ENCODE measurements at regions not wholly inside any gene's neighbourhood (a gene's known extent, or its start where the extent isn't known, plus 50 kb on each side); places are given as distances from the start of the nearest gene placed in this dataset.

DNA sequence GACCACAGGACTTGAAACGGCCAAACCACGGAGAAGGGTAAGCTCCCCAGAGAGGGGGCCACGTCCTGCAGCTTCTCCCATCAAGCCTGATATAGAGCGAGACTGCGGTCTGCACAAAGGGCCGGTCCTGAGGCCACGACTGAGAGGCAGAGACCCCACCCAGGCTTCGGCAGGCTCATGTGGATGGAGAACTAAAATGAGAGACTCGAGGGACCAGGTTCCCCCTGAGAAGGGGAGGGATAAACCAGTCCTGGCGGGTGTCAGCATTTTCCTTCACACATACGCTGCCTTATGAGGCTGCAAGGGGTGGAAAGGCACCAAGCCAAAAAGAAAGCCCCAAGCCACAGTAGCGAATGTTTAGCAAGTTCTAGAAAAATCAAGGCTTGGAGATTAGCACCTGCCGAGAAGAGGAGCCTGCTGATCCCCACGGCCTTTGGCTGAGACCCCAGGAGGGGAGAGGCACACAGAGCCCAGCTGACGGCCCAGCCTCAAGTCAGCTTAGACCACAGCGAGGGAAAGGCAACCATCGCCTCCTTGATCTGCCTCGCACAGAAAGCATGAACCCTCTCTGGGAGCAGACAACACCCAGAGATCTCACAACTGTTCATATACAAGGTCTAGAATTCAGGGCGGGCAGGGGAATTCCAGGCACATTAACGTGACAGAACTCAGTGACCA is 92.6 kb upstream of the RNF32 start:
- Histone ChIP-seq H3K27ac (ENCODE audit: low read length) (no peak overlapping the region), H3K4me1 (ENCODE audit: control insufficient read depth, insufficient read depth, low read length) (no peaks in the 10 kb centered on the region), H3K4me3 (ENCODE audit: low read length) (no peak overlapping the region), H3K9me3 (ENCODE audit: control insufficient read depth, low read length) (no peaks in the 10 kb centered on the region), H3K27me3 (ENCODE audit: control insufficient read depth, insufficient read depth) (no peaks in the 10 kb centered on the region)
- no peak for ATAC-seq
- 76% methylated on average over 20 of the region's 20 CpGs for WGBS
- no peak for DNase-seq
- intact Hi-C loops (cut with DNase I) = no loop called here

- no peak for ATAC-seq
- H3K4me3 ChIP-seq (ENCODE audit: low read length) = no peak overlapping the region
- 59% methylated on average over 9 of the region's 9 CpGs for WGBS
Observed at GRCh38 chr7:156545979-156546378, 94.6 kb upstream of the RNF32 start.

DNA sequence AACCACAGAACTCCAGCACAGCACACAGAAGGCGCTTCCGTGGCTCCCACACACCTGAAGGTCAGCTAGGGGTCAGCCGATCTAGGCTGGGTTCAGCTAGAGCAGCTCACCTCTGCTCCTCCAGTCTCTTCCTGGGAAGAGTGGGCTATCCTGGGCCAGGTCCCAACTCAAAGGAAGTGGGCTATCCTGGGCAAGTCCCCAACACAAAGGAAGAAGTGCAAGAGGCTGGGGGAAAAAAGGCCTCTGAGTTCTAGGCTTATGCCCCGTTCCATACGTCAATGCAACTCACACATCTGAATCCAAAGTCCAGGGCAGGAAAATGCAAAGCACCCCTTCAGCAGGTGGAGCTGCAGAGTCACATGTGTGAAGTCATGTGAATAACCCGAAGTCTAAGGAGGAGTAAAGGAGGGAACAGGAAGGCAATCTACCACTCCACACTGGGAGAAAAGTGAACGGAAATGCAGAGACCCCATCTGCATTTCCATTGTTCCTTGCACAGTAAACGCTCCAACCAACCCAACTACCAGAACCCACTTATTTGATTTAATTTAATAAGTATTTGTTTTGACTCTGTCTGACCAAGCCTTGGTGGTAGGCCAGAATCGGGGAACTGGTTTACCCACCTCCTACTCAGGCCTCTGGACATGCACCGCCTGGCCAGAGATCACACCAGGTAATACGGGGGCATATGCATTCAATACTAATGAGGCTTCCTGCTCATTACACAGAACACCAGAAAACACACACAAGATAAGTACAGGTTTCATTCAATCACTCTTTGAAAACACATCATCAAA is 95.5 kb upstream of the RNF32 start:
- 88% methylated on average over 11 of the region's 11 CpGs for WGBS
- intact Hi-C loops (cut with DNase I) = no loop called here
- ATAC-seq = no peak
- no peaks in the 10 kb centered on the region for H3K27me3 ChIP-seq (ENCODE audit: control insufficient read depth, insufficient read depth)
- H3K9me3 ChIP-seq (ENCODE audit: control insufficient read depth, low read length) = no peaks in the 10 kb centered on the region
- no peaks in the 10 kb centered on the region for H3K4me1 ChIP-seq (ENCODE audit: control insufficient read depth, insufficient read depth, low read length)
- no peak overlapping the region for H3K27ac ChIP-seq (ENCODE audit: low read length)
- H3K4me3 ChIP-seq (ENCODE audit: low read length) = no peak overlapping the region
- DNase-seq = no peak

More at GRCh38 chr7:156545979-156546378, 94.6 kb upstream of the RNF32 start:
- H3K27ac ChIP-seq (ENCODE audit: low read length) = no peak overlapping the region
- no peaks in the 10 kb centered on the region for H3K9me3 ChIP-seq (ENCODE audit: control insufficient read depth, low read length)
- intact Hi-C loops (cut with DNase I) = no loop called here
- no peak for DNase-seq
- H3K27me3 ChIP-seq (ENCODE audit: control insufficient read depth, insufficient read depth) = no peaks in the 10 kb centered on the region
- no peaks in the 10 kb centered on the region for H3K4me1 ChIP-seq (ENCODE audit: control insufficient read depth, insufficient read depth, low read length)

DNA sequence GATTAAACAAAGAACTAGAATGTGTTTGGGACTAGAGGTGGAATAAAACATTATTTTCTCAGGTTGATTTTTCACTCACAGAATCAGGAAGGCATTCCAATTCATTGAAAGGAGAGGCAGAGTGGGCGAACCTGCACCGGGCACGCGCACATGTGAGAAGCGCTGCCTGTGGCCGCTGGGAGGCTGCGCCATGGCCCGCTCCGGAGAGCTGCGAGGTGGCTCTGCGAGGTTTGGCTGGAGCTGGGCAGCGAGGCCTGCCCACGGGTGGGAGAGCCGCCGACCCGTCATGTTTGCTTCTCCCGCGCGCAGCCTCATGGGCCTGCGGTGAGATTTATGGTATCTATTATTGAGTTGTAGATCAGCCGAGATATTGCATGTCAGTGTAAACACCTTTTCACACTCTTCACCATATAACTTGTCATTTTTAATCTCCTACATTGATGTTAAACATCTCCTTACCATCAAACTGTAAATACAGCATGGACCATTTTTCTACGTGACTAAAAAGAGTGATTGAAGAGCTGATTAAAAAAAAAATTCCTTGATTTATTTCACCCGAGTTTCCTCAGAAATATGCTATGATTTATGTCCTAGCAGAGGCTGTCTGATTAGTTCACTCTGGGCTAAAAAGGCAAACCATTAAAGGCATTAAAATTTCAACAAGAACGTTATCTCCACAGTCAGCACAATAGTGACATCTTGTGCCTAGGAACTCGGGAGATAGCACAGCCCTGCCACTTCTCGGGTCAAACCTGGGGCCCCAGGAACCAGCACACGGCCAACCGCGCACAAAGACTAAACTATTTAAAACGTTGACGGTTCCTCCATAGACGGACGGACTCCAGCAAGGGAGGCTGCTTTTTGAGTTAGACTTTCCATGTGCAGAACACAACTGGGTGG is 96.6 kb upstream of the RNF32 start:
- WGBS = 76% methylated on average over 33 of the region's 33 CpGs
- intact Hi-C loops (cut with DNase I) = no loop called here
- ATAC-seq = no peak

GRCh38 chr7:156540619-156541165 is 99.9 kb upstream of the RNF32 start:
- H3K4me3 ChIP-seq (ENCODE audit: low read length) = no peak overlapping the region
- 81% methylated on average over 7 of the region's 7 CpGs for WGBS
- no peak overlapping the region for H3K27ac ChIP-seq (ENCODE audit: low read length)
- H3K27me3 ChIP-seq (ENCODE audit: control insufficient read depth, insufficient read depth) = no peaks in the 10 kb centered on the region
- DNase-seq (no peak), ATAC-seq (no peak)
- H3K9me3 ChIP-seq (ENCODE audit: control insufficient read depth, low read length) = no peaks in the 10 kb centered on the region
- H3K4me1 ChIP-seq (ENCODE audit: control insufficient read depth, insufficient read depth, low read length) = no peaks in the 10 kb centered on the region
- intact Hi-C loops (cut with DNase I) = no loop called here

More for the DNA sequence above, 96.6 kb upstream of the RNF32 start:
- H3K27ac ChIP-seq (ENCODE audit: low read length) = no peak overlapping the region
- no peaks in the 10 kb centered on the region for H3K4me1 ChIP-seq (ENCODE audit: control insufficient read depth, insufficient read depth, low read length)
- no peaks in the 10 kb centered on the region for H3K9me3 ChIP-seq (ENCODE audit: control insufficient read depth, low read length)
- no peak for DNase-seq
- H3K27me3 ChIP-seq (ENCODE audit: control insufficient read depth, insufficient read depth) = no peaks in the 10 kb centered on the region
- H3K4me3 ChIP-seq (ENCODE audit: low read length) = no peak overlapping the region

- H3K27me3 ChIP-seq (ENCODE audit: control insufficient read depth, insufficient read depth) = no peaks in the 10 kb centered on the region
- H3K4me3 ChIP-seq (ENCODE audit: low read length) = no peak overlapping the region
- no peak overlapping the region for H3K27ac ChIP-seq (ENCODE audit: low read length)
- intact Hi-C loops (cut with DNase I) = no loop called here
- 71% methylated on average over 12 of the region's 12 CpGs for WGBS
- no peaks in the 10 kb centered on the region for H3K4me1 ChIP-seq (ENCODE audit: control insufficient read depth, insufficient read depth, low read length)
- no peak for ATAC-seq
- no peaks in the 10 kb centered on the region for H3K9me3 ChIP-seq (ENCODE audit: control insufficient read depth, low read length)
- no peak for DNase-seq
Observed at GRCh38 chr7:156539999-156540398, 100.6 kb upstream of the RNF32 start.

DNA sequence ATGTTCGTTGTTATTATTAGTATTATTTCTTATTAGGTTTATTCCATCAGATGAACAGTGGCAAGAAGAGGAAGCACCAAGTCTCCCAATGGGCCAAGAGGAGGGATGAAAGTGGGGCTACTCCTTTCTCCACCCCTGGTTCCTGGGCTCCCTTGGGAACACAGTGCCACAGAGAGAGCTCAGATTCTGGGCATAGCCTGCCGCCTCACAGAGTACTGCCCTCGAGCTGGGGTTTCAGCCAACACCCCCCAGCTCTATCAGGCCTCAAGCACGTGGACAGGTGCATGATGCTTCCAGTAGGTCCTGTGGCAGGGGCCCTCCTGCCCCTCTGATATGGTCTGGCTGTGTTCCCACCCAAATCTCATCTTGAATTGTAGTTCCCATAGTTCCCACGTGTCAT is 103.6 kb upstream of the RNF32 start:
- intact Hi-C loops (cut with DNase I) = no loop called here
- no peaks in the 10 kb centered on the region for H3K9me3 ChIP-seq (ENCODE audit: control insufficient read depth, low read length)
- H3K27ac ChIP-seq (ENCODE audit: low read length) = no peak overlapping the region
- no peaks in the 10 kb centered on the region for H3K27me3 ChIP-seq (ENCODE audit: control insufficient read depth, insufficient read depth)
- ATAC-seq (no peak), DNase-seq (no peak)
- H3K4me1 ChIP-seq (ENCODE audit: control insufficient read depth, insufficient read depth, low read length) = no peaks in the 10 kb centered on the region
- H3K4me3 ChIP-seq (ENCODE audit: low read length) = no peak overlapping the region
- WGBS = 67% methylated on average over 5 of the region's 5 CpGs

- intact Hi-C loops (cut with DNase I) = no loop called here
- Histone ChIP-seq H3K27ac (ENCODE audit: low read length) (no peak overlapping the region), H3K27me3 (ENCODE audit: control insufficient read depth, insufficient read depth) (no peaks in the 10 kb centered on the region), H3K4me3 (ENCODE audit: low read length) (no peak overlapping the region), H3K4me1 (ENCODE audit: control insufficient read depth, insufficient read depth, low read length) (no peaks in the 10 kb centered on the region), H3K9me3 (ENCODE audit: control insufficient read depth, low read length) (no peaks in the 10 kb centered on the region)
- no peak for DNase-seq
- WGBS = 76% methylated on average over 9 of the region's 9 CpGs
- no peak for ATAC-seq
Observed at GRCh38 chr7:156534925-156535324, 105.6 kb upstream of the RNF32 start.

DNA sequence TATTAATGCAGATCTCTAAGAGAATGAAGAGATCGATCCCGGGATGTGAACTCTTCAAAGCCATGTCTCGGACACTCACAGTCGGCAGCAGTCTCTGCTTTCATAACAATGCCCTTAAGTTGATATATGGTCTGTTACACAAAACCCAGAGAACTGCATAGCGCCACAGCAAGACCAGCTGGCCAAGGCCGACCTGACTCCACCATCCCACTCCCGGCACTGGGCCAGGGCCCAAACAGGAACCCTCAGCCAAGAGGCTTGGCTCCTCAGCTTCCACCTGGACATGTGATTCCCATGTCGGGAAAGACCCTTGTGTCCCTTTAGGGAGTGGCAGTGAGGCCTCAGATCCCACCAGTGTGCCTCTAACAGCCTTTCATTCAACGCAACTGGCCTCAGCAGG is 106.6 kb upstream of the RNF32 start:
- Histone ChIP-seq H3K27ac (ENCODE audit: low read length) (no peak overlapping the region), H3K9me3 (ENCODE audit: control insufficient read depth, low read length) (no peaks in the 10 kb centered on the region), H3K4me3 (ENCODE audit: low read length) (no peak overlapping the region), H3K27me3 (ENCODE audit: control insufficient read depth, insufficient read depth) (no peaks in the 10 kb centered on the region), H3K4me1 (ENCODE audit: control insufficient read depth, insufficient read depth, low read length) (no peaks in the 10 kb centered on the region)
- ATAC-seq = no peak
- DNase-seq = no peak
- 88% methylated on average over 9 of the region's 9 CpGs for WGBS
- intact Hi-C loops (cut with DNase I) = no loop called here

GRCh38 chr7:156533420-156533819 is 107.2 kb upstream of the RNF32 start:
- DNase-seq (peak in 1 of 3 donors; percentile 41), ATAC-seq (no peak)
- Histone ChIP-seq H3K27ac (ENCODE audit: low read length) (no peak overlapping the region), H3K27me3 (ENCODE audit: control insufficient read depth, insufficient read depth) (no peaks in the 10 kb centered on the region), H3K4me1 (ENCODE audit: control insufficient read depth, insufficient read depth, low read length) (no peaks in the 10 kb centered on the region), H3K4me3 (ENCODE audit: low read length) (no peak overlapping the region), H3K9me3 (ENCODE audit: control insufficient read depth, low read length) (no peaks in the 10 kb centered on the region)
- WGBS = 81% methylated on average over 13 of the region's 13 CpGs
- intact Hi-C loops (cut with DNase I) = no loop called here
